T-cell (primary cell): ENCODE measurements at regions not wholly inside any gene's neighbourhood (a gene's known extent, or its start where the extent isn't known, plus 50 kb on each side); places are given as distances from the start of the nearest gene placed in this dataset.

ENCODE experiments used
- ATAC-seq, 4 experiments: fragments of 200-7000 bp in 3 of 4; fragments of 150-1000 bp in 1 of 4; cut with Tn5 transposase; replicated peaks in 1 of 4; 1 replicate in 3 of 4; 2 replicates in 1 of 4; pipeline ENCODE4 v1.10.0; 2021; ENCODE audit warnings: moderate library complexity in 3 of 4, mild to moderate bottlenecking in 2 of 4, moderate number of reproducible peaks in 1 of 4
- CTCF ChIA-PET, 2 donors: fragments of 300-600 bp; sonication (Branson Sonifier 250); formaldehyde crosslinking; loops; one replicate each; lab custom pipeline; 2022; ENCODE audit warnings: antibody characterized with exemption in 2 of 2; lab: Charles Lee
- POLR2A ChIA-PET, 2 donors: fragments of 300-600 bp; sonication (Branson Sonifier 250); formaldehyde crosslinking; loops; one replicate each; lab custom pipeline; 2022; ENCODE audit warnings: antibody characterized with exemption in 2 of 2; lab: Charles Lee
- DNase-seq, 35 experiments: peaks; one replicate each; pipeline versions ENCODE4 v3.0.0 to v3.0.0-alpha.2; 2013 to 2023
- H3K27ac ChIP-seq: one replicate; pipeline ENCODE4 v1.5.1; 2013; ENCODE audit warnings: low read length
- H3K27me3 ChIP-seq, 2 experiments: replicated peaks in 1 of 2; 1 replicate in 1 of 2; 2 replicates in 1 of 2; pipeline versions ENCODE4 v1.6.1 to v1.7.0; 2013; ENCODE audit warnings: low read length in 1 of 2, mixed read lengths in 1 of 2; ENCODE audit not compliant: control insufficient read depth in 2 of 2, insufficient read depth in 2 of 2; ENCODE audit errors: extremely low read depth in 1 of 2
- H3K36me3 ChIP-seq, 2 donors: 1 replicate in 1 of 2; 2 replicates in 1 of 2; pipeline versions ENCODE4 v1.6.1 to v1.7.0; 2013; ENCODE audit warnings: low read length in 1 of 2; ENCODE audit not compliant: control insufficient read depth in 2 of 2, insufficient read depth in 1 of 2; ENCODE audit errors: extremely low read depth in 1 of 2
- H3K4me1 ChIP-seq, 2 experiments: 1 replicate in 1 of 2; 2 replicates in 1 of 2; pipeline versions ENCODE4 v1.6.1 to v1.7.0; 2013; ENCODE audit warnings: low read length in 2 of 2, mixed read lengths in 1 of 2; ENCODE audit not compliant: insufficient read depth in 2 of 2, control insufficient read depth in 1 of 2; ENCODE audit errors: extremely low read depth in 1 of 2
- H3K4me3 ChIP-seq, 2 donors: 1 replicate in 1 of 2; 2 replicates in 1 of 2; pipeline versions ENCODE4 v1.5.1 to v1.7.0; 2013; ENCODE audit warnings: mild to moderate bottlenecking in 2 of 2, low read length in 1 of 2, moderate library complexity in 1 of 2; ENCODE audit not compliant: control insufficient read depth in 1 of 2; ENCODE audit errors: extremely low read depth in 1 of 2
- H3K9me3 ChIP-seq: 2 replicates; pipeline ENCODE4 v1.7.0; 2013
- H3K27ac Mint-ChIP-seq, 2 donors: one replicate each; pipeline ENCODE4 v1.8.0; 2020 to 2021; ENCODE audit warnings: mild to moderate bottlenecking in 2 of 2, mixed read lengths in 2 of 2
- H3K27me3 Mint-ChIP-seq, 2 donors: one replicate each; pipeline ENCODE4 v1.8.0; 2021 to 2022; ENCODE audit warnings: mixed read lengths in 2 of 2
- H3K36me3 Mint-ChIP-seq: one replicate; pipeline ENCODE4 v1.8.0; 2021; ENCODE audit warnings: mixed read lengths
- H3K4me1 Mint-ChIP-seq, 3 donors: one replicate each; pipeline ENCODE4 v1.8.0; 2020 to 2022; ENCODE audit warnings: mixed read lengths in 3 of 3, mild to moderate bottlenecking in 1 of 3
- H3K4me3 Mint-ChIP-seq, 3 donors: one replicate each; pipeline ENCODE4 v1.8.0; 2020 to 2022; ENCODE audit warnings: mild to moderate bottlenecking in 3 of 3, mixed read lengths in 3 of 3, moderate library complexity in 3 of 3
- H3K9me3 Mint-ChIP-seq, 3 donors: one replicate each; pipeline ENCODE4 v1.8.0; 2020 to 2022; ENCODE audit warnings: mixed read lengths in 3 of 3
- WGBS: methylation state at CpG from one replicate; pipeline ENCODE4 v1.1.5; 2013; ENCODE audit warnings: missing lambda C conversion rate; ENCODE audit not compliant: insufficient coverage; 5-methylcytosine and 5-hydroxymethylcytosine counted together

DNA sequence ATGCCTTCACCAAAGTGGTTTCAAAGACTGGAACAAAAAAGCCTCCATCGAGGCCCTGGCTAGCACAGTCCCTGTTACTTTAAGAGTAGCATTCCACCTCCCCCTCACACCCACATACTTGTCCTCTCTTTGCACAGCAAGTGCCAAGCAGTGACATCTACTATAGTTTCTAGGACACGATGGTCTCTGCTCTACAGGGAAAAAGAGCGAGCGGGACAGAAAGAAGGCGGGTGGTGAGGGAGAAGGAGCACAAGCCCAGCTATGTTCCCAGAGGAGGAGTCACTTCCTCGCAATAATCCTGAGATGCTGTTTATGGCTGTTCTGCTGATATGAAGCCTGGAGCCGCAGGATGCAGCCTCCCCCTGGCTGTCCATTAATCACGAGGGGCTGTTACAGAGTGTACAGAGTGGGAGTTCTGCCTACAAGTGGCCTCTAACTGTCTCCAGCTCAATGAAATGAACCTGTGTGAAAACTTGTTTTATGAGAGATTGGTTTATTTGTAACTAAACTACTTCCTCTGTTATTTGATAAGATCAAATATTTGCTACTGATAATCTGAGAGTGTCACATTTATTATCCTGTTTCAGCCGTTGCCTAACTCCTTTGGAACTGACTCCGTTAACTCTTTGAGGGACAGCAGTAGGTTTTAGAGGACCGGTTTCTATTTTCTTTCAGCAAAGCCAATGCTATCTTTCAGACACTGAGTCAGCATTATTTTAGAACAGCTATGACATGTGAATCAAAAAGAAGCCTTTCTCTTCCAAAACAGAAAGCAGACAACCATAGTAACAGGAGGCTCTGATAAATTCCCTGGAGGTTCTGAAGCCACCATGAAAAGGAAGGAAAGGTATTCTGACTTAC, 208.0 kb downstream of the SPRY2 start:
- no peak for ATAC-seq
- ChIA-PET CTCF (interaction anchor here in 1 of 2 donors (0.6 kb wide), 2 partner anchors 13 to 1958 kb away, joined by 3 read pairs; no protein-coding TSS in a partner anchor), POLR2A (no interaction called here)
- Mint-ChIP-seq H3K4me1 (no peaks in the 10 kb centered on the region), H3K9me3 (no peaks in the 10 kb centered on the region), H3K27ac (no peak overlapping the region), H3K4me3 (no peak overlapping the region), H3K36me3 (no peaks in the 10 kb centered on the region), H3K27me3 (no peaks in the 10 kb centered on the region)
- Histone ChIP-seq H3K4me3 (no peak overlapping the region), H3K9me3 (no peaks in the 10 kb centered on the region), H3K27me3 (no peaks in the 10 kb centered on the region), H3K27ac (no peak overlapping the region), H3K4me1 (no peaks in the 10 kb centered on the region), H3K36me3 (no peaks in the 10 kb centered on the region)
- 89% methylated on average over 5 of the region's 11 CpGs for WGBS
- no peak for DNase-seq

DNA sequence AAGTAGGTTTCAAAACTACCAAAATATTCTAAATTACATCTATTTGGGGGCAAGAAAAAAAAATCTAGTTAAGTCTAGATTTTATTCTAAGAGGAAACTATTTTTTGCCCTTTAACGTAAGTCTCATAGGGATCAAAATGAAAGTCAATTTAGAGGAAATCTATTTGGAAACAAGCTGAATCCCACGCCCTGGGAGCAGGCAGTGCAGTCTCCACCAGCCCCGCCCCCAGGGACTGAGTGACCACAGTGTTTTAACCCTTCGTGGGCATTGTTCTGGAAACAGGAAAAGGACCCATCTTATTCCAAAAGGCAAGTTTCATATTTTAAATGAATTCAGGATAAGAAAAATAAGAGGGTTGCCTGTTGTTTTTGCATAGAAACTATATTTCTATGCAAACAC, 209.7 kb downstream of the SPRY2 start:
- Histone ChIP-seq H3K27me3 (no peaks in the 10 kb centered on the region), H3K36me3 (no peaks in the 10 kb centered on the region), H3K9me3 (no peaks in the 10 kb centered on the region), H3K4me1 (no peaks in the 10 kb centered on the region), H3K4me3 (no peak overlapping the region), H3K27ac (no peak overlapping the region)
- Mint-ChIP-seq H3K4me1 (no peaks in the 10 kb centered on the region), H3K36me3 (no peaks in the 10 kb centered on the region), H3K4me3 (no peak overlapping the region), H3K27ac (no peak overlapping the region), H3K9me3 (peaks cover 0 to 3% (median 0%) of the 10 kb centered on the region in 3 donors), H3K27me3 (no peaks in the 10 kb centered on the region)
- WGBS: 30% methylated on average over 2 of the region's 4 CpGs
- DNase-seq (no peak), ATAC-seq (no peak)
- CTCF ChIA-PET: no interaction called here
- POLR2A ChIA-PET: no interaction called here

GRCh38 chr13:80126389-80127068, 214.4 kb downstream of the SPRY2 start:
- no peaks in the 10 kb centered on the region for H3K27me3 ChIP-seq
- POLR2A ChIA-PET: no interaction called here
- H3K4me3 ChIP-seq: no peak overlapping the region
- H3K4me1 ChIP-seq: no peaks in the 10 kb centered on the region
- DNase-seq (no peak), ATAC-seq (no peak)
- H3K27ac Mint-ChIP-seq: no peak overlapping the region
- CTCF ChIA-PET: no interaction called here
- WGBS: no CpG with 5 or more reads among the region's 1 CpG
- H3K36me3 Mint-ChIP-seq: no peaks in the 10 kb centered on the region
- H3K27ac ChIP-seq: no peak overlapping the region
- no peaks in the 10 kb centered on the region for H3K9me3 ChIP-seq
- no peaks in the 10 kb centered on the region for H3K36me3 ChIP-seq
- H3K4me3 Mint-ChIP-seq: no peak overlapping the region
- peaks cover 0 to 3% (median 3%) of the 10 kb centered on the region in 3 donors for H3K9me3 Mint-ChIP-seq
- H3K4me1 Mint-ChIP-seq: no peaks in the 10 kb centered on the region
- H3K27me3 Mint-ChIP-seq: no peaks in the 10 kb centered on the region

DNA sequence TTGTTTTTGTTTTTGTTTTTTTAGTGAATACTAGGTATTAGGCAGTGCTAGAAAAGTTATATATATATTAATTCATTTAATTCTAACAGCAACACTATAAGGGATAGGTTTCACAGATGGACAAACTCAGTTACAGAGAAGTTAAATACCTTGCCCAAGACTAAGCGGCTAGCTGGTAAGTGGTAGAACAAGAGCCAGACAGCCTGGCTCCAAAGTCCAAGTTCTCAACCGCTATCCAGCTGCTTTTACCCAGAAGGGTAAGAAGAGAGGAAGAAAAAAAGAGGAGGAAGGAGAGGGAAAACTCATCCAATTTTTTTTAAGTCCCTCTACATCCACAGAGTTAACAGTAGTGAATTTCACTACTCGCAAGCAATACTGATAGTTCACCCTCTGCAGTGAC, 217.0 kb downstream of the SPRY2 start:
- ChIA-PET POLR2A (no interaction called here), CTCF (no interaction called here)
- Mint-ChIP-seq H3K27me3 (peaks cover 0 to 1% of the 10 kb centered on the region in 2 donors), H3K27ac (no peak overlapping the region), H3K4me3 (no peak overlapping the region), H3K9me3 (peaks cover 0 to 3% (median 3%) of the 10 kb centered on the region in 3 donors), H3K4me1 (no peaks in the 10 kb centered on the region), H3K36me3 (no peaks in the 10 kb centered on the region)
- no peaks in the 10 kb centered on the region for H3K4me1 ChIP-seq
- H3K27ac ChIP-seq: no peak overlapping the region
- no peaks in the 10 kb centered on the region for H3K9me3 ChIP-seq
- ATAC-seq (no peak), DNase-seq (no peak)
- no peaks in the 10 kb centered on the region for H3K36me3 ChIP-seq
- no peaks in the 10 kb centered on the region for H3K27me3 ChIP-seq
- H3K4me3 ChIP-seq: no peak overlapping the region
- WGBS: no CpG with 5 or more reads among the region's 3 CpGs

GRCh38 chr13:80121038-80121437, 219.9 kb downstream of the SPRY2 start:
- POLR2A ChIA-PET: interaction anchor here in 1 of 2 donors (0.6 kb wide), 1 partner anchor 838 kb away, joined by 4 read pairs; no protein-coding TSS in a partner anchor
- H3K36me3 Mint-ChIP-seq: no peaks in the 10 kb centered on the region

DNA sequence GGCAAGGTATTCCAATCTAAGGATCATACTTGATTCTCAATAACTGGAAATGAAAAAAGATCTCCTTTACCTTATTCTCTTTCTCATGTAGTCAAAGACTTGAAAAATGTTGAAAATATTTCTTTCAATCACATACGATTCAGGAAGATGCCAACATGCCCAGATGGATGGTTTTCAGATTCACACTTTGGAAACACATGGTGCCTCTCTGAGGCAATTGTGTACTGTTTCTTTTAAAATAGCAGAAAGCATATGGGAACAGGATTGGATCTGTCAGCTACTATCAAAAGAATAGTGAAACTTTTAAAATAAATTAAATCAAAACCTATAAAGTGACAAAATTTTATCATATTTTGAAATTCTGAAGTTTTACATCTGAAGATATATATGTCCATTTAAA, 222.4 kb downstream of the SPRY2 start:
- Histone ChIP-seq H3K27ac (no peak overlapping the region), H3K4me3 (no peak overlapping the region), H3K27me3 (no peaks in the 10 kb centered on the region), H3K36me3 (no peaks in the 10 kb centered on the region), H3K4me1 (no peaks in the 10 kb centered on the region), H3K9me3 (no peaks in the 10 kb centered on the region)
- H3K4me3 Mint-ChIP-seq: no peak overlapping the region
- no peak for ATAC-seq
- H3K9me3 Mint-ChIP-seq: no peaks in the 10 kb centered on the region
- no peaks in the 10 kb centered on the region for H3K36me3 Mint-ChIP-seq
- peaks cover 0 to 1% of the 10 kb centered on the region in 2 donors for H3K27me3 Mint-ChIP-seq
- no peak overlapping the region for H3K27ac Mint-ChIP-seq
- CTCF ChIA-PET: no interaction called here
- no peak for DNase-seq
- WGBS: 100% methylated on average over 1 of the region's 1 CpG
- no peaks in the 10 kb centered on the region for H3K4me1 Mint-ChIP-seq
- POLR2A ChIA-PET: no interaction called here

More at GRCh38 chr13:80121038-80121437, 219.9 kb downstream of the SPRY2 start:
- Mint-ChIP-seq H3K4me1 (no peaks in the 10 kb centered on the region), H3K27me3 (peaks cover 0 to 1% of the 10 kb centered on the region in 2 donors), H3K9me3 (peaks cover 0 to 3% (median 0%) of the 10 kb centered on the region in 3 donors), H3K4me3 (no peak overlapping the region), H3K27ac (no peak overlapping the region)
- Histone ChIP-seq H3K9me3 (no peaks in the 10 kb centered on the region), H3K4me1 (no peaks in the 10 kb centered on the region), H3K27me3 (no peaks in the 10 kb centered on the region), H3K4me3 (no peak overlapping the region), H3K36me3 (no peaks in the 10 kb centered on the region), H3K27ac (no peak overlapping the region)
- ATAC-seq (no peak), DNase-seq (no peak)
- WGBS: no CpG with 5 or more reads among the region's 1 CpG
- CTCF ChIA-PET: no interaction called here
